GM18951 (cell line): ENCODE measurements at regions not wholly inside any gene's neighbourhood (a gene's known extent, or its start where the extent isn't known, plus 50 kb on each side); places are given as distances from the start of the nearest gene placed in this dataset.

Source experiments
- POLR2A ChIP-seq: IDR thresholded peaks from 4 replicates; pipeline ENCODE4 v1.6.1; 2011; ENCODE audit warnings: mild to moderate bottlenecking; ENCODE audit not compliant: insufficient read length, insufficient read depth; ENCODE audit errors: extremely low read depth
- in situ Hi-C: fragments of 300-500 bp; cut with MboI; formaldehyde crosslinking; loops from one replicate; pipeline ENCODE4 v1.12.0; 2022; ENCODE audit warnings: low sequenced_read_pairs, mixed read lengths, inconsistent platforms; ENCODE audit not compliant: unreplicated experiment

DNA sequence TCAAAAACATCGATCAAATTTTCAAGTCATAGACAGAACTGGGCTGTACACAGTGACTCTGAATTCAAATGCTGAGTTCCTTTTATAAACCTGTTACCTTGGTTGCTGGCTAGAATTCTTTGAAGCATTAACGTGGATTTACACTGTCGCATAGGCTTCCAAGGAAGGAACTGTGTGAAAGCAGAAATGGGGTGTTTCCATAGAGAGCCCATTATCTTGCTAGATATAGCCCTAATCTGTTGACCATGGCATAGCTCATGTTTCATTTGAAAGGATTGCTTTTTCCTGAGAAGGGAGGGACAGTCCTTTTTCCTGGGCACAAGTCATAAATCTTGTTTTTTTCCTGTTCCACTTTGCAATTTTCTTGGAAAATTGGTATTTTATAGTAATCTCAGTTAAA lies 73.8 kb upstream of the NEUROD1 start:
- in situ Hi-C loops = no loop called here
- no peak for TF ChIP-seq POLR2A

DNA sequence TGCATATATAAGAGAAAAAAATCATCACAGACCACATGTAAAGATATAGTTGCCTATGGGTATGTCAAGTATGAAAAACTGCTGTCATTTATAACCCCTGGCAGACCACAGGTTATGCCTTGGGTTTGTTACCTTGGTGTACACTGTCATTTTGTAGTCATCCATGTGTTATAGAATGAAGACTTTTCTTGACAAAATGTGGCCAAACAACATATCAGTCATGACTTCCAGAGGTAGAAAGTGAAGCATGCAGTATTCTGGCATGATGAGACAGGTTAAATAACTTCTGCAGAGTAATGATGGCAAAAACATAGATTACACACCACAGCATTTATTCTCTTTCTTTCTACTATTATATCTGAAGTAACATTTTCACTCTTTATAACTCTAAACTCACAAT lies 74.9 kb upstream of the NEUROD1 start:
- in situ Hi-C loops = no loop called here
- TF ChIP-seq POLR2A = no peak

DNA sequence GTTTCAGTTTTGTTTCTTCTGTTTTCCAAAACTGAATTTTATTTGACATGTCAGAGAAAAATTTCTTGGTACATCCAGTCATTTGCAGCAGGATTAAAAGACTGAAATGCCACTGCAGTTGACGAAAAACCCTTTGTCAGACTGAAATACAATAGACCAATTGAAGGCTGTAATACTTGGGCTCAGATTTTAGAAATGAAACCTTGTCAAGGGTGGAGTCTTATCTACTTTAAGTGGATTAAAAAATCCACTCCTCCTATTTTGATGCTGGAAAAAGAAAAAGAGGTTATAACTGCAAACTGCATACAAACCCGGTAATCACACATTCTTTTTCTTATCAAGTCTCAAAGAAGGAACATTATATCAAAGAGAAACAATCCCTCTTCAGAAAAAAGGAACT lies 80.2 kb upstream of the NEUROD1 start:
- no peak for TF ChIP-seq POLR2A
- in situ Hi-C loops = no loop called here

DNA sequence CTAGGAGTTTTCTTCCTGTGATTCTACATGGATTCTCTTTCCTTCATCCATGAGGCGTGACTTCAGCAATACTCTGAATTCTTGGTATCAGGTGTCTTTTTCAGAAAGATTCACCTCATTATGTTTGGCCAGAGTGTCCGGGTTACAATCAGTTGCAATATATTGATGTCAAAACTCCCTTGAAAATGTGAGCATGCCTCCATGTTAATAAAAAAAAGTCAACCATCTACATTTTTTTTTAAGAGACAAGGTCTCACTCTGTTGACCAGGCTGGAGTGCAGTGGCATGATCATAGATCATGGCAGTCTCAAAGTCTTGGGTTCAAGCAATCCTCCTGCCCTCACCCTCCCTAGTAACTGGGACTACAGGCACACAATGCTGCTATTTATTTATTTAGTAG lies 80.9 kb upstream of the NEUROD1 start:
- in situ Hi-C loops = no loop called here
- TF ChIP-seq POLR2A = no peak

DNA sequence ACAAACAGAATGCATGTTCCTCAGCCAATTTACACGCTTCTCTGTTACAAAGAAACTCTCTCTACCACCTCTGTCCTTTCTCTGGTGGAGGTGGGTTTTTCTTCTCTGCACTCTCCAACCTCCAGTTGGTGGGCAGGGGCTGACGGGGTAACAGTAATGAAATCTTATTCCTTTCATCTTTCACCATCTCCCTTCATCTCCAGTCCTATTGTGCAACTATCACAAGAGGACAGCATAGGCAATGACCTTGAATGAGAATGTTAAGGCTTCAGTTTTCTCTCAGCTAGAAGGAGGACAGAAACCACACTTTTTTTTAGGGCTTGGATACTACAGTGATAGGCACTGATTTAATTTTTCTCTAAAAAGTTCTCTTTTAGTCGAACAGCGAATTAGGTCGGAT lies 81.7 kb upstream of the NEUROD1 start:
- no peak for TF ChIP-seq POLR2A
- in situ Hi-C loops = no loop called here

DNA sequence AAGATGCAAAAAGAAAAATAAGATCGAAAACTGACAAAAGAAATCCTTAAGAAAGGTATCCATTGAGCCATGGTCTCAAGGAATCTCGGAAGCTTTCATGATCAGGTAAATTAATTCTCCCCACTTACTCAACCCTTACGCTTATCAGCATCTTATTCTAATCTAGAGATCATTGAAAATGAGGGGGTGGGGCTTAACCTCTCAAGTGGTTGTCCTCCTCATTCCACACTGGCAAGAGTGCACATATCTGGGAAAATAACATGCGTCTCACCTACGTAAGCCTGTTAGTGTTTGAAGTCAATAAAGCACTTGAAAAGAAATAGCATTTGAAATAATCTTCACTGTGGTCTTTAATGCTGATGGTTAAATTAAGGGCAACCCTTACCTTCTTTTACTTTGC lies 82.5 kb upstream of the NEUROD1 start:
- no peak for TF ChIP-seq POLR2A
- in situ Hi-C loops = no loop called here

DNA sequence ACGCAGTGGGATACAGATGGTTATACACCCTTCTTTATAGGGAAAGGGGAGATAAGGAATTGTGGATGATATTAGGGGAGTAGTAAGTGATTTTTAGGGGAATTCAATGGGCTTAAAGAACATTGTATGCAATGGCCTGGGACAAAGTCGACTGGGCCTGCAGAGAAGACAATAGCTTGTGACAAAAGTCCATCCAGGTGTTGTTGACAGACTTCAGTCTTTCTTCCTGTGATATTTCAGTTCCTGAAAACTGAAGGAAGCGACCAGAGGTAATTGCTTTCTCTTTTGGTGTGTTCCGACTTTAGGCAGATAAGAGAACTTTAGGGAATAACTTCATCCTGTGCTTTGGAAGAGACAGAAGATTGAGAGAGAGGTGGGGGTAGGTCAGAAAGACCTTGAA lies 83.1 kb upstream of the NEUROD1 start:
- TF ChIP-seq POLR2A = no peak
- in situ Hi-C loops = no loop called here

DNA sequence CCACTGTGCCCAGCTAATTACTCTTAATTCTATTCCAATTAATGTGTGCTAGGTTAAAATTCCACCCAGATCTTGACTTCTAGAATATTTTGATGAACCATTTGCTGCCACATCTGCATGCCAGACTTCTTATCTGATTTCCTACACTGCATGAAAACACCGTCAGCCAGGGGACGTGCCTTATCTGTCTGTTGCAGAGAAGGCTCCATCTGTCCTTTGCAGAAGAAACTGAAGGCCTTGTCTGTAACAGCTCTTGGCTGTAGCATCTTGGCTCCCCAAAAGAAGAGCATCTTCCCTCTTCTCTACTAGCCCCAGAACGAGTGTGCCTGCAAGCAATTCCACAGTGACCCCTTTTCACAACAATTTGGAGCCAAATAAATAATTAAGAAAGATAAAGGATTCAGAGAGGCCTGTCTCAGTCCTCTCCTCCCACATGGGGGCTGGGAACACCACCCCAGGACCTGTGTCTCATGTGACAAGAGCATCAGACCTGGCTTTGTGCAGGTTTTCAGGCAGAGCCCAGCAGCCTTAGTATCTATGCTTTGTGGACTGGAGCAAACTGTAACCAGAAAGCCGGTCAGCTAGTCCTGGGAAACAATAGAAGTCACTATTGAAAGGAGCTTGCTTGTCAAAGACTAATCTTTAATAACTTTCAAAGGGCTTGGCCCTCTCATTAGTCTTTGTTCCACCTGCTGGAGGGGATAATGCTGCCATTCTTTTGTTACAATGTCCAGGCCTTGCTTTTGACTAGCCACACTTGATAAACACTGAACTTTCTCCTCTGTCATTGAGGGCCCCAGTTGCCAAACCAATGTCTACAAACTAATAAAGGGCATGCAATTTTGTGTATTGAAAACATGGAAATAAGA lies 84.0 kb upstream of the NEUROD1 start:
- in situ Hi-C loops = no loop called here
- TF ChIP-seq POLR2A = no peak

DNA sequence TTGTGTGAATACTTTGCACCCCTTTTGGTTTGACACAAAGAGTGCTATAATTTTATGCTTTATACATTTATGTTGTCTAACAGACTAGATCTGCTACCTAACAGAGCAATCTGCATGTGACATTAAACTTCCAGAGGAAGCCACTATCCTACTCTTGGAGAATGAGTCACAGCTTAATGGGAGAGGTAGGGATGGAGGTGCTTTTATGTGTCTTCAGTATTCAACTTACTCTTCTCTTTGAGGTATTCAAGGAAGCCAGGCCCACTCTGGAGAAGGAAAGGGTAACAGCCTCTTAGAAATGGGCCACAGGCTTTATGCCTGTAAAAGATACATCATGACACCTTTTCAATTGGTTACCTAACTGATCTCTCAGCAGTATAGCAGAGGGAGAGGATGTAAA lies 85.8 kb upstream of the NEUROD1 start:
- no peak for TF ChIP-seq POLR2A
- in situ Hi-C loops = no loop called here

DNA sequence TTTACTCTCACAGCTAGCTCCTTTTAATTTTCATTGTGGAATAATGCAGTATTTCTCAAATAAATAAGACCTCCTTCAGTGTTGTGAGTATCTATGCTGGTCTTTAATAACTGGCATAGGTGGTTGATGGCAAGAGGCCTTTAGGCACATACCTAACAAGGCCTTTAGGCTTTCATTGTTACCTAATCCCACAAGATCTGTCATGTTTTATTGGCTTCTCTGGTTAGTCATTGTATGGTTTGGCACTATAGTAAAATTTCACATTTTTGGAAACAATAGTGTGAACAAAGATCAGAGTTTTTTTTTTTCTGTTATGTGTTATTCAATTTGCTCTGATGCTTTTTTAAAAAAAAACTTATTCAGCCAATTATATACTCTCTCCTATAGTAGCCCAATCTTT lies 89.8 kb upstream of the NEUROD1 start:
- in situ Hi-C loops = no loop called here
- no peak for TF ChIP-seq POLR2A

DNA sequence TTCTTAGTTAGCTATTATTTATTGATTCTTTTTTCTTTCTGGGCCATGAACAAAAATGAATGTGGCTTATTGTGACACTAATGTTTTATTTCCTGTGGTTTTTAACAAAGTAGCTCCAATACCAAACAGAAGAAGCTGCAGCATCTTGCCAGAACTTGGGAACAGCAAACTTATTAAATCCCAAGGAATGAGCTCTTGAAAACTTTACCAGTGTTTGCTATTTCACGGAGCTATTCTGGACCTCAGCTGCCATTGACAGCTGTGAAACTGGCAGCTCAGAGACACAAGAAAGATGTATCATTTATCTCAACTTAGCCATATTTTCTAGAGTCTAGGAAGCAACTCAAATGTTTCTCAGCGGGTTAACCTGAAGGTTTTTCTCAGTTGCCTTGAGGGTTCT lies 91.0 kb upstream of the NEUROD1 start:
- TF ChIP-seq POLR2A = no peak
- in situ Hi-C loops = no loop called here

DNA sequence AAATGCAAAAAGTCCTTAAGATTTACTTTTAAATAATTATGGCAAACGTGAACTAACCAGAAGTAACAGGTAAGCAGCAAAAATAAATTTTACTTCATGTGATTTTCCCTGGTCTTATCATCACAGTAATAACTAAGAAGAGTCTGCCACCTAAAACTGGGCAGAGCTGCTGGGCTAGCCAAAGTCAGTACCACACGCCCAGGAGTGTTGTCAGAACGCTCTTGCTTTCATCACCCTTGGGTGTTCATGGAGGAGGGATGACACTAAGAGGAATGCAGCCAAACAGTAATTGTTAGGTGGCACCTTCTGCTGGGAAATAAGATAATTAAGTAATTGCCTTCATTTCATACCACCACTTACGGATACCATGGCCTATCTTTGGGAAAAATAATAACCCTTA lies 92.0 kb upstream of the NEUROD1 start:
- in situ Hi-C loops = no loop called here
- TF ChIP-seq POLR2A = no peak

DNA sequence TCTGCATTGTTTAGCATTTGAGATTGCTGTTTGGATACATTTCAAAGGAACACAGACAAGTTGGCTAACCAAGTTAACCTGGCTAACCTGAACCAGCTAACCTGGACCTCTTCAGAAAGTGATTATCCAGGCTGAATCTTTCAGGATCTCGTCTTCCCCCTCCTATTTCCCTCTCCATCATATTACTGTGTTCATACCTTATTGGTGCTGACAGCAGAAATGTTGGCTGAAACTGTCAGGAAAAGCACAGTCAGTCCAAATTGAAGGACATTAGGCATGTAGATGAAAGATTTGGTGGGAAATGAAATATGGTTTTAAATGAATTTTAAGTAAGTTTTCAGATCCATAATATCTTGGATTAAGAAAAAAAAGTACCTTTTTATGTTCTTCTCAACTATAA lies 92.5 kb upstream of the NEUROD1 start:
- TF ChIP-seq POLR2A = no peak
- in situ Hi-C loops = no loop called here

DNA sequence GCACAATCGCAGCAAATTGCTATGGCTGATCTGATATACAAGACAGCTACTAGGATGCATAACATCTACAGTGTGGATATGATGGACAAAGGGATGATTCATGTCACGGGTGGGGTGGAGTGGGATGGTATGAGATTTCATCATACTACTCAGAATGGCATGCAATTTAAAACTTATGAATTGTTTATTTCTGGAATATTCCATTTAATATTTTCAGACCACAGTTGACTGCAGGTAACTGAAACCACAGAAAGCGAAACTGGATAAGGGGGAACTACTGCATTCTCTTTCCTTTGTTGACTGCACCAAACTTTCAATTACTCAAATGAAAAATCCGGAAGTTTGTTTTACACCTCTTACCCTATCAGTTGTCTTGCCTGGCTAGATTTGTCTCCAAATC lies 94.4 kb upstream of the NEUROD1 start:
- no peak for TF ChIP-seq POLR2A
- in situ Hi-C loops = no loop called here

DNA sequence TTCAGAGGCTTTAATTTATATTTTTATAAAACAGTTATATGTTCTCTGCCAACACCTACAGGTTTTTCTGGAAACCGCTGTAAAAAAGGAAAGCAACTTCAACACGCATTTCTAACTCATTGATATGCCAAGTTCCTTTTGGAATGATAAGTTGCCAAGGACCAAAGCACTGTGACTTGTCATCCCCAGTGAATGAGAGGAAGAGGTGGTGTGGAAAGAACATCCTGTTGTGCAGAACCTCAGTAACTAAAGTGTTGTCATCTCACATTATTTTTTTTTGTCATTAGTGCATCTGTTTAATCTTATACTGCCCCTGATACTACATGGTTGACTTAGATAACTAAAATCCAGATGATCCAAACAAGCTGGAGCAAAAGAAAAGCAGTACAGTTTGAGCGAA lies 96.0 kb upstream of the NEUROD1 start:
- no peak for TF ChIP-seq POLR2A
- in situ Hi-C loops = no loop called here

DNA sequence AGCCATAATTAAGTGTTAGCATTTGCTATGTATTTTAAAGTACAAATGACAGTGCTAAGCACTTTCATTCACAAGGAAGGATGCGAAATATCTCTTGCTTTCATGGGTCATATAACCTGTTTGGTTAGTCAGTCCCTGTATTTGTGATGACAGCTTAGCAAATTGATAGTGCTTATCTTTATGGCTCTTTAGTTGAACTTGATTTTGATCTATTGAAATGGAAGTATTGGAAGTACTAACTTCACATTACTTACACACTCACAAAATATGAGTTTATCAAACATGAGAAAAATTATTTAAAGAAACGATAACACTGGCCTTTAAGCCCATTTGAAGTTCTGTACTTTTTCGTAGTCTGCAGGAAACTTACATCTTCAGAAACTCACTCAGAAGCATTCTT lies 97.4 kb upstream of the NEUROD1 start:
- TF ChIP-seq POLR2A = no peak
- in situ Hi-C loops = no loop called here
